Thyroid gland (tissue), 4 donors: ENCODE measurements at regions not wholly inside any gene's neighbourhood (a gene's known extent, or its start where the extent isn't known, plus 50 kb on each side); places are given as distances from the start of the nearest gene placed in this dataset.

Experiments
- DNase-seq, 2 donors: peaks; one replicate each; pipeline ENCODE4 v3.0.0-alpha.2; 2019
- H3K27ac ChIP-seq, 3 donors: fragments of 200-600 bp; sonication (generic); 1 replicate in 2 of 3; 2 replicates in 1 of 3; pipeline ENCODE4 v1.5.1; 2016 to 2019; ENCODE audit warnings: mild to moderate bottlenecking in 1 of 3, moderate library complexity in 1 of 3
- H3K27me3 ChIP-seq: fragments of 200-600 bp; sonication (generic); one replicate; pipeline ENCODE4 v1.5.1; 2019
- H3K36me3 ChIP-seq, 2 donors: fragments of 200-600 bp; sonication (generic); one replicate each; pipeline ENCODE4 v1.5.1; 2016 to 2019
- H3K4me1 ChIP-seq, 2 donors: fragments of 200-600 bp; sonication (generic); one replicate each; pipeline ENCODE4 v1.5.1; 2017 to 2019
- H3K4me3 ChIP-seq, 3 donors: fragments of 200-600 bp; sonication (generic); replicated peaks in 1 of 3; 1 replicate in 2 of 3; 2 replicates in 1 of 3; pipeline ENCODE4 v1.5.1; 2016; ENCODE audit warnings: mild to moderate bottlenecking in 1 of 3
- H3K9me3 ChIP-seq: fragments of 200-600 bp; sonication (generic); one replicate; pipeline ENCODE4 v1.5.1; 2017
- CTCF ChIP-seq, 6 experiments: fragments of 200-600 bp in 3 of 6; fragments of 450-650 bp in 3 of 6; sonication (generic) in 3 of 6; IDR thresholded peaks; one replicate each; pipeline ENCODE4 v1.5.1; 2016 to 2019; ENCODE audit warnings: antibody characterized with exemption in 6 of 6, mild to moderate bottlenecking in 2 of 6, inconsistent platforms in 1 of 6, moderate library complexity in 1 of 6
- POLR2A ChIP-seq, 2 donors: fragments of 450-650 bp; IDR thresholded peaks; one replicate each; pipeline ENCODE4 v1.6.1; 2017; ENCODE audit warnings: antibody characterized with exemption in 2 of 2, mild to moderate bottlenecking in 2 of 2, moderate library complexity in 1 of 2
- WGBS, 2 donors: methylation state at CpG; one replicate each; pipeline ENCODE4 v1.1.5; 2017; 5-methylcytosine and 5-hydroxymethylcytosine counted together
- intact Hi-C: fragments of 100-400 bp; cut with DNase I; formaldehyde crosslinking; loops from one replicate; pipeline ENCODE4 v1.15.1; 2023

GRCh38 chr11:23543651-23544222 lies 683.5 kb upstream of the CCDC179 start:
- Histone ChIP-seq H3K36me3 (no peaks in the 10 kb centered on the region), H3K27ac (no peak overlapping the region), H3K27me3 (no peaks in the 10 kb centered on the region), H3K9me3 (no peaks in the 10 kb centered on the region), H3K4me3 (no peak overlapping the region), H3K4me1 (no peaks in the 10 kb centered on the region)
- DNase-seq, result no peak
- TF ChIP-seq POLR2A (IDR thresholded peaks at IDR 0.05) (no peak), CTCF (IDR thresholded peaks at IDR 0.05) (no peak)
- intact Hi-C loops, result no loop called here
- 73 to 81% methylated on average over 3 of the region's 3 CpGs for WGBS, 2 donors

GRCh38 chr11:23551706-23552105 lies 691.4 kb upstream of the CCDC179 start:
- Histone ChIP-seq H3K36me3 (no peaks in the 10 kb centered on the region), H3K9me3 (no peaks in the 10 kb centered on the region), H3K4me1 (no peaks in the 10 kb centered on the region), H3K27me3 (no peaks in the 10 kb centered on the region), H3K4me3 (no peak overlapping the region), H3K27ac (no peak overlapping the region)
- no peak for TF ChIP-seq CTCF (IDR thresholded peaks at IDR 0.05)
- TF ChIP-seq POLR2A (IDR thresholded peaks at IDR 0.05), result no peak
- 90 to 96% methylated on average over 1 of the region's 1 CpG for WGBS, 2 donors
- intact Hi-C loops, result no loop called here
- DNase-seq, result no peak

- Histone ChIP-seq H3K27me3 (no peaks in the 10 kb centered on the region), H3K27ac (no peak overlapping the region), H3K4me1 (no peaks in the 10 kb centered on the region), H3K36me3 (no peaks in the 10 kb centered on the region), H3K4me3 (no peak overlapping the region), H3K9me3 (no peaks in the 10 kb centered on the region)
- TF ChIP-seq CTCF (IDR thresholded peaks at IDR 0.05) (no peak), POLR2A (IDR thresholded peaks at IDR 0.05) (no peak)
- intact Hi-C loops, result no loop called here
- DNase-seq, result no peak
- 84 to 87% methylated on average over 1 of the region's 1 CpG for WGBS, 2 donors
Observed at GRCh38 chr11:23554002-23554401, 693.7 kb upstream of the CCDC179 start.

GRCh38 chr11:23555085-23555484 lies 694.8 kb upstream of the CCDC179 start:
- TF ChIP-seq POLR2A (IDR thresholded peaks at IDR 0.05) (no peak), CTCF (IDR thresholded peaks at IDR 0.05) (no peak)
- 57 to 78% methylated on average over 1 of the region's 1 CpG for WGBS, 2 donors

GRCh38 chr11:23556163-23556750 lies 696.0 kb upstream of the CCDC179 start:
- intact Hi-C loops, result no loop called here
- H3K27me3 ChIP-seq, result no peaks in the 10 kb centered on the region
- no peak overlapping the region for H3K27ac ChIP-seq
- H3K4me1 ChIP-seq, result no peaks in the 10 kb centered on the region
- H3K4me3 ChIP-seq, result no peak overlapping the region
- WGBS, 2 donors, result 76 to 94% methylated on average over 2 of the region's 2 CpGs
- no peaks in the 10 kb centered on the region for H3K36me3 ChIP-seq
- DNase-seq, result no peak
- TF ChIP-seq CTCF (IDR thresholded peaks at IDR 0.05) (no peak), POLR2A (IDR thresholded peaks at IDR 0.05) (no peak)
- H3K9me3 ChIP-seq, result no peaks in the 10 kb centered on the region

More at GRCh38 chr11:23555085-23555484, 694.8 kb upstream of the CCDC179 start:
- intact Hi-C loops, result no loop called here
- no peak overlapping the region for H3K4me3 ChIP-seq
- H3K4me1 ChIP-seq, result no peaks in the 10 kb centered on the region
- no peaks in the 10 kb centered on the region for H3K36me3 ChIP-seq
- no peak for DNase-seq
- H3K27ac ChIP-seq, result no peak overlapping the region
- H3K27me3 ChIP-seq, result no peaks in the 10 kb centered on the region
- no peaks in the 10 kb centered on the region for H3K9me3 ChIP-seq
